Tibial nerve (tissue), 4 donors: ENCODE measurements at regions not wholly inside any gene's neighbourhood (a gene's known extent, or its start where the extent isn't known, plus 50 kb on each side); places are given as distances from the start of the nearest gene placed in this dataset.

Source experiments
- DNase-seq, 2 donors: peaks; one replicate each; pipeline ENCODE4 v3.0.0-alpha.2; 2019; ENCODE audit warnings: low spot score in 2 of 2
- H3K27ac ChIP-seq, 4 donors: fragments of 200-600 bp; sonication (generic) in 3 of 4; one replicate each; pipeline ENCODE4 v1.5.1; 2017 to 2019; ENCODE audit warnings: mild to moderate bottlenecking in 1 of 4
- H3K27me3 ChIP-seq, 2 donors: fragments of 200-600 bp; sonication (generic) in 1 of 2; one replicate each; pipeline versions ENCODE4 v1.5.1 to v1.6.0; 2017 to 2019
- H3K36me3 ChIP-seq, 3 donors: fragments of 200-600 bp; sonication (generic); one replicate each; pipeline ENCODE4 v1.5.1; 2018 to 2019
- H3K4me1 ChIP-seq, 4 donors: fragments of 200-600 bp; sonication (generic) in 3 of 4; one replicate each; pipeline ENCODE4 v1.5.1; 2017 to 2019
- H3K4me3 ChIP-seq, 4 donors: fragments of 200-600 bp; sonication (generic) in 3 of 4; one replicate each; pipeline ENCODE4 v1.5.1; 2017 to 2019; ENCODE audit warnings: mild to moderate bottlenecking in 1 of 4, moderate library complexity in 1 of 4
- H3K9me3 ChIP-seq, 4 donors: fragments of 200-600 bp; sonication (generic) in 3 of 4; one replicate each; pipeline ENCODE4 v1.5.1; 2017 to 2019
- CTCF ChIP-seq, 5 experiments: fragments of 200-600 bp in 3 of 5; fragments of 450-650 bp in 2 of 5; sonication (generic) in 3 of 5; IDR thresholded peaks; one replicate each; pipeline ENCODE4 v1.5.1; 2016 to 2019; ENCODE audit warnings: antibody characterized with exemption in 5 of 5, mild to moderate bottlenecking in 3 of 5, moderate library complexity in 2 of 5
- EP300 ChIP-seq, 2 donors: sonication (generic); formaldehyde crosslinking; IDR thresholded peaks; one replicate each; pipeline ENCODE4 v1.6.1; 2017; ENCODE audit warnings: antibody characterized with exemption in 2 of 2, mild to moderate bottlenecking in 1 of 2
- POLR2A ChIP-seq, 2 donors: fragments of 450-650 bp; IDR thresholded peaks; one replicate each; pipeline ENCODE4 v1.6.1; 2017; ENCODE audit warnings: antibody characterized with exemption in 2 of 2, mild to moderate bottlenecking in 2 of 2, moderate library complexity in 2 of 2
- WGBS, 2 donors: methylation state at CpG; one replicate each; pipeline ENCODE4 v1.1.5; 2018; 5-methylcytosine and 5-hydroxymethylcytosine counted together

GRCh38 chr9:11828201-11828600, 865.0 kb upstream of the TYRP1 start:
- Histone ChIP-seq H3K36me3 (no peaks in the 10 kb centered on the region), H3K4me3 (no peak overlapping the region), H3K27me3 (no peaks in the 10 kb centered on the region), H3K27ac (no peak overlapping the region), H3K9me3 (no peaks in the 10 kb centered on the region), H3K4me1 (no peaks in the 10 kb centered on the region)
- DNase-seq, result no peak
- TF ChIP-seq EP300 (IDR thresholded peaks at IDR 0.05) (no peak), POLR2A (IDR thresholded peaks at IDR 0.05) (no peak), CTCF (IDR thresholded peaks at IDR 0.05) (no peak)
- WGBS, 2 donors, result 68 to 74% methylated on average over 3 of the region's 3 CpGs

GRCh38 chr9:11833056-11833455, 860.1 kb upstream of the TYRP1 start:
- H3K9me3 ChIP-seq, result no peaks in the 10 kb centered on the region
- no peak overlapping the region for H3K4me3 ChIP-seq
- TF ChIP-seq EP300 (IDR thresholded peaks at IDR 0.05) (no peak), POLR2A (IDR thresholded peaks at IDR 0.05) (no peak), CTCF (IDR thresholded peaks at IDR 0.05) (no peak)
- no peaks in the 10 kb centered on the region for H3K27me3 ChIP-seq
- H3K36me3 ChIP-seq, result no peaks in the 10 kb centered on the region
- no peak overlapping the region for H3K27ac ChIP-seq
- no peak for DNase-seq
- no peaks in the 10 kb centered on the region for H3K4me1 ChIP-seq
- 49 to 56% methylated on average over 2 of the region's 2 CpGs for WGBS, 2 donors

- 82% methylated on average over 1 of the region's 1 CpG for WGBS, 2 donors
- Histone ChIP-seq H3K4me3 (no peak overlapping the region), H3K36me3 (no peaks in the 10 kb centered on the region), H3K4me1 (no peaks in the 10 kb centered on the region), H3K27ac (no peak overlapping the region), H3K27me3 (no peaks in the 10 kb centered on the region), H3K9me3 (no peaks in the 10 kb centered on the region)
- TF ChIP-seq EP300 (IDR thresholded peaks at IDR 0.05), result no peak
- no peak for TF ChIP-seq CTCF (IDR thresholded peaks at IDR 0.05)
- TF ChIP-seq POLR2A (IDR thresholded peaks at IDR 0.05), result no peak
- DNase-seq, result no peak
Measured at GRCh38 chr9:11868795-11869194, 824.4 kb upstream of the TYRP1 start.

GRCh38 chr9:11871852-11872251, 821.3 kb upstream of the TYRP1 start:
- Histone ChIP-seq H3K4me1 (no peaks in the 10 kb centered on the region), H3K4me3 (no peak overlapping the region), H3K9me3 (no peaks in the 10 kb centered on the region), H3K36me3 (no peaks in the 10 kb centered on the region), H3K27ac (no peak overlapping the region), H3K27me3 (no peaks in the 10 kb centered on the region)
- TF ChIP-seq CTCF (IDR thresholded peaks at IDR 0.05), result no peak
- no peak for TF ChIP-seq EP300 (IDR thresholded peaks at IDR 0.05)
- TF ChIP-seq POLR2A (IDR thresholded peaks at IDR 0.05), result no peak
- 75 to 78% methylated on average over 5 of the region's 5 CpGs for WGBS, 2 donors
- no peak for DNase-seq

- Histone ChIP-seq H3K36me3 (no peaks in the 10 kb centered on the region), H3K4me1 (no peaks in the 10 kb centered on the region), H3K4me3 (no peak overlapping the region), H3K9me3 (no peaks in the 10 kb centered on the region), H3K27ac (no peak overlapping the region), H3K27me3 (no peaks in the 10 kb centered on the region)
- DNase-seq, result no peak
- TF ChIP-seq POLR2A (IDR thresholded peaks at IDR 0.05), result no peak
- no peak for TF ChIP-seq EP300 (IDR thresholded peaks at IDR 0.05)
- no peak for TF ChIP-seq CTCF (IDR thresholded peaks at IDR 0.05)
- WGBS, 2 donors, result 29 to 43% methylated on average over 1 of the region's 1 CpG
Measured at GRCh38 chr9:11872471-11872870, 820.7 kb upstream of the TYRP1 start.
